IMR-90 (cell line): ENCODE measurements at regions not wholly inside any gene's neighbourhood (a gene's known extent, or its start where the extent isn't known, plus 50 kb on each side); places are given as distances from the start of the nearest gene placed in this dataset.

Experiments used
- ATAC-seq: fragments of 200-7000 bp; cut with Tn5 transposase; 2 replicates; pipeline ENCODE4 v1.9.1; 2020; ENCODE audit warnings: low read depth, mild to moderate bottlenecking, moderate library complexity
- BruUV-seq: library from RNA; stranded (reverse); fragments of 400-500 nt; replicated peaks from 2 replicates; lab custom pipeline; 2021; lab: Mats Ljungman, UMichigan
- CTCF ChIA-PET: fragments of 300-600 bp; formaldehyde crosslinking; extraction: SDS; loops from one replicate; lab custom pipeline; 2021; ENCODE audit warnings: antibody characterized with exemption; lab: Yijun Ruan, JAX
- POLR2A ChIA-PET: fragments of 300-600 bp; sonication (Branson Sonifier 250); formaldehyde crosslinking; loops from one replicate; lab custom pipeline; 2022; ENCODE audit warnings: antibody characterized with exemption; ENCODE audit not compliant: unreplicated experiment; lab: Charles Lee
- DNase-seq: peaks from one replicate; pipeline ENCODE4 v3.0.0; 2013
- H2AFZ ChIP-seq: replicated peaks from 2 replicates; pipeline ENCODE3; 2013; ENCODE audit warnings: low read length, mild to moderate bottlenecking; ENCODE audit not compliant: poor library complexity
- H2AK5ac ChIP-seq: 2 replicates; pipeline ENCODE4 v1.6.1; 2013; ENCODE audit warnings: low read depth, low read length, inconsistent platforms
- H2AK9ac ChIP-seq: replicated peaks from 2 replicates; pipeline ENCODE3; 2013; ENCODE audit warnings: mild to moderate bottlenecking, low read depth, low read length, moderate library complexity; ENCODE audit not compliant: poor library complexity
- H2BK120ac ChIP-seq: 2 replicates; pipeline ENCODE4 v1.6.1; 2013; ENCODE audit warnings: low read depth, low read length, inconsistent platforms
- H2BK15ac ChIP-seq: 3 replicates; pipeline ENCODE4 v1.6.1; 2013; ENCODE audit warnings: low read depth, low read length, inconsistent platforms
- H2BK20ac ChIP-seq: 2 replicates; pipeline ENCODE4 v1.6.1; 2013; ENCODE audit warnings: low read depth, mild to moderate bottlenecking, inconsistent platforms, low read length, moderate library complexity
- H2BK5ac ChIP-seq: 2 replicates; pipeline ENCODE4 v1.6.1; 2013; ENCODE audit warnings: mild to moderate bottlenecking, low read depth, low read length, inconsistent platforms; ENCODE audit not compliant: poor library complexity, severe bottlenecking
- H3K14ac ChIP-seq: replicated peaks from 2 replicates; pipeline ENCODE4 v1.6.1; 2013; ENCODE audit warnings: low read depth, low read length, inconsistent platforms
- H3K18ac ChIP-seq: 2 replicates; pipeline ENCODE4 v1.6.1; 2013; ENCODE audit warnings: low read depth, low read length, control low read depth
- H3K23ac ChIP-seq: 2 replicates; pipeline ENCODE4 v1.6.1; 2013; ENCODE audit warnings: low read depth, low read length, inconsistent platforms
- H3K27ac ChIP-seq: 2 replicates; pipeline ENCODE4 v1.5.1; 2013; ENCODE audit warnings: mild to moderate bottlenecking, control low read depth, low read length; ENCODE audit not compliant: insufficient read depth
- H3K27me3 ChIP-seq: 2 replicates; pipeline ENCODE4 v1.6.1; 2013; ENCODE audit warnings: low read length; ENCODE audit not compliant: control insufficient read depth, insufficient read depth
- H3K36me3 ChIP-seq: 2 replicates; pipeline ENCODE4 v1.6.1; 2013; ENCODE audit warnings: low read length, mixed read lengths; ENCODE audit not compliant: control insufficient read depth, insufficient read depth
- H3K4ac ChIP-seq: 2 replicates; pipeline ENCODE4 v1.6.1; 2013; ENCODE audit warnings: low read depth, low read length, inconsistent platforms
- H3K4me1 ChIP-seq: 2 replicates; pipeline ENCODE4 v1.6.1; 2013; ENCODE audit warnings: low read length, mixed read lengths; ENCODE audit not compliant: control insufficient read depth, insufficient read depth
- H3K4me2 ChIP-seq: 2 replicates; pipeline ENCODE4 v1.6.1; 2013; ENCODE audit warnings: low read depth, mild to moderate bottlenecking, control low read depth, low read length, moderate library complexity
- H3K4me3 ChIP-seq: 2 replicates; pipeline ENCODE4 v1.5.1; 2013; ENCODE audit warnings: low read depth, mild to moderate bottlenecking, control low read depth, low read length, moderate library complexity; ENCODE audit not compliant: insufficient read depth
- H3K56ac ChIP-seq: 2 replicates; pipeline ENCODE4 v1.6.1; 2013; ENCODE audit warnings: low read length, inconsistent platforms; ENCODE audit not compliant: insufficient read depth; ENCODE audit errors: extremely low read depth
- H3K79me1 ChIP-seq, 2 experiments: 2 replicates each; pipeline ENCODE4 v1.6.1; 2013; ENCODE audit warnings: low read length in 2 of 2, inconsistent platforms in 1 of 2, low read depth in 1 of 2
- H3K9ac ChIP-seq: 2 replicates; pipeline ENCODE4 v1.6.1; 2013; ENCODE audit warnings: low read depth, low read length, control low read depth
- H3K9me1 ChIP-seq: 2 replicates; pipeline ENCODE4 v1.6.1; 2013; ENCODE audit warnings: low read length, inconsistent platforms; ENCODE audit not compliant: insufficient read depth
- H3K9me3 ChIP-seq: 2 replicates; pipeline ENCODE4 v1.6.1; 2013; ENCODE audit warnings: low read length; ENCODE audit not compliant: control insufficient read depth, insufficient read depth
- H4K20me1 ChIP-seq: 2 replicates; pipeline ENCODE4 v1.6.1; 2013; ENCODE audit warnings: low read length, inconsistent platforms; ENCODE audit not compliant: insufficient read depth
- H4K5ac ChIP-seq: 2 replicates; pipeline ENCODE4 v1.6.1; 2013; ENCODE audit warnings: mild to moderate bottlenecking, low read depth, low read length, control low read depth
- H4K8ac ChIP-seq, 2 experiments: 2 replicates each; pipeline ENCODE4 v1.6.1; 2013; ENCODE audit warnings: low read depth in 2 of 2, low read length in 2 of 2, control low read depth in 1 of 2, inconsistent platforms in 1 of 2
- H4K91ac ChIP-seq: 2 replicates; pipeline ENCODE4 v1.6.1; 2013; ENCODE audit warnings: low read depth, low read length, inconsistent platforms; ENCODE audit not compliant: insufficient read depth
- BHLHE40 ChIP-seq: fragments of 150-350 bp; IDR thresholded peaks from 2 replicates; pipeline ENCODE4 v1.6.1; 2016; ENCODE audit warnings: mild to moderate bottlenecking, low read depth, low read length
- CEBPB ChIP-seq: IDR thresholded peaks from 2 replicates; pipeline ENCODE4 v1.6.1; 2012; ENCODE audit warnings: low read depth, low read length, improper control_type of control experiment
- CHD1 ChIP-seq: IDR thresholded peaks from 2 replicates; pipeline ENCODE4 v1.6.1; 2012; ENCODE audit warnings: low read depth, low read length, improper control_type of control experiment
- FOS ChIP-seq: fragments of 150-350 bp; IDR thresholded peaks from 2 replicates; pipeline ENCODE4 v1.6.1; 2016; ENCODE audit warnings: low read depth, low read length
- MAFK ChIP-seq: IDR thresholded peaks from 2 replicates; pipeline ENCODE4 v1.6.1; 2012; ENCODE audit warnings: low read depth, low read length, improper control_type of control experiment
- MAZ ChIP-seq: IDR thresholded peaks from 2 replicates; pipeline ENCODE4 v1.6.1; 2012; ENCODE audit warnings: low read depth, mild to moderate bottlenecking, low read length, improper control_type of control experiment, moderate library complexity, borderline replicate concordance
- MXI1 ChIP-seq: IDR thresholded peaks from 2 replicates; pipeline ENCODE4 v1.6.1; 2012; ENCODE audit warnings: low read depth, mild to moderate bottlenecking, low read length, moderate library complexity, borderline replicate concordance
- NFE2L2 ChIP-seq: fragments of 150-350 bp; IDR thresholded peaks from 2 replicates; pipeline ENCODE4 v1.6.1; 2016; ENCODE audit warnings: low read depth, mild to moderate bottlenecking, low read length
- POLR2A ChIP-seq: IDR thresholded peaks from 2 replicates; pipeline ENCODE4 v1.6.1; 2012; ENCODE audit warnings: mild to moderate bottlenecking, low read depth, low read length
- RAD21 ChIP-seq: IDR thresholded peaks from 2 replicates; pipeline ENCODE4 v1.6.1; 2012; ENCODE audit warnings: low read length, improper control_type of control experiment
- RCOR1 ChIP-seq: IDR thresholded peaks from 2 replicates; pipeline ENCODE4 v1.6.1; 2012; ENCODE audit warnings: mild to moderate bottlenecking, low read length, improper control_type of control experiment; ENCODE audit not compliant: insufficient replicate concordance
- RFX5 ChIP-seq: IDR thresholded peaks from 2 replicates; pipeline ENCODE4 v1.8.0; 2012; ENCODE audit warnings: low read depth, mild to moderate bottlenecking, low read length, moderate library complexity
- SMC3 ChIP-seq: fragments of 150-350 bp; IDR thresholded peaks from 2 replicates; pipeline ENCODE4 v1.6.1; 2016; ENCODE audit warnings: low read depth, mild to moderate bottlenecking, antibody characterized with exemption, low read length, moderate library complexity
- WGBS, 2 experiments: methylation state at CpG; one replicate each; pipeline versions ENCODE4 v1.1.5 to v1.1.7; 2013; ENCODE audit warnings: missing lambda C conversion rate in 2 of 2; ENCODE audit not compliant: insufficient read length in 1 of 2; ENCODE audit errors: extremely low coverage in 2 of 2; 5-methylcytosine and 5-hydroxymethylcytosine counted together
- dilution Hi-C: fragments of 300-500 bp; cut with HindIII; formaldehyde crosslinking; loops from one replicate; pipeline ENCODE4 v1.14.3; 2018; ENCODE audit warnings: low sequenced_read_pairs; ENCODE audit not compliant: unreplicated experiment
- in situ Hi-C: fragments of 300-500 bp; cut with MboI; formaldehyde crosslinking; loops from 3 replicates; pipeline ENCODE4 v1.14.3; 2019; ENCODE audit warnings: low sequenced_read_pairs, inconsistent platforms, mixed read lengths
- intact Hi-C: fragments of 100-400 bp; cut with micrococcal nuclease; formaldehyde crosslinking; loops from 2 replicates; pipeline ENCODE4 v1.10.0; 2022
- TF ChIP-seq, protein P1 (sequence below): conservative IDR thresholded peaks from 2 replicates; pipeline ENCODE4 v1.5.1; 2012; ENCODE audit warnings: mild to moderate bottlenecking, low read depth, low read length, improper control_type of control experiment
- TF ChIP-seq, protein P2 (sequence below): fragments of 150-350 bp; IDR thresholded peaks from 2 replicates; pipeline ENCODE4 v1.6.1; 2016; ENCODE audit warnings: low read depth, mild to moderate bottlenecking, low read length, moderate library complexity, borderline replicate concordance
- TF ChIP-seq, protein P3 (sequence below): fragments of 150-350 bp; IDR thresholded peaks from 2 replicates; pipeline ENCODE4 v1.6.1; 2017; ENCODE audit warnings: mild to moderate bottlenecking, antibody characterized with exemption, low read length, low read depth

DNA sequence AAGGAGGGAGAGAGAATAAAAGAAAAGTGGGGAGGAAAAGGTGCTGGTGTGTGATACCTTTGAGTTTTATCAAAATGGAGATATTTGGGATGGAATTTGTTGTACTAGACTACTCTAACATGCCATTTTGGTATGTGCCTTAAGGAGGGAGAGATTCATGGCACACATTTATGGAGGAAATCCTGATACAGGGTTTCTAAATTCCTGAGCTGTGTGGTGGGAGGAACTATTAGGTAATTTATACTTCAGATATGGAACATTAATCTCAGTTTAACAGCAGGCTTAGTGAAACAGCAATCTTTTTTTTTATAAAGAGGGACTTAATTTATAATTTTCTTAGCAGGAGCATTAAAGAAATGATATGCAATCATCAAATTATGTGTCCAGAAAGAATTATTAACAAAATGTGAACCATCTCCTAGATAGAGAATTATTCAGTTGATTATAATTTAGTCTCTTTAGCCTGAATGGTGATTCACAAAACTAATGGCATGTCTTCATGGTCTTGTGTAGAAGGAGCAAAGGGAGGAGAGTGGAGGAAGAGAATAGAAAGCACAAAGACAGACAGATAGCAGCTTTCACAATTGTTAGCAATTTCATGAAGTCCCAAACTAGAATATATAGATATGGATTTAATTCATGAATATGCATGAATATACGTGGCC is 301.6 kb downstream of the HLX start:
- ChIA-PET CTCF (no interaction called here), POLR2A (no interaction called here)
- Histone ChIP-seq H4K91ac (no peak overlapping the region), H3K79me1 (no peaks in the 10 kb centered on the region), H2AK9ac (no peak overlapping the region), H2BK15ac (no peak overlapping the region), H3K14ac (no peak overlapping the region), H2BK120ac (no peak overlapping the region), H4K5ac (no peak overlapping the region), H3K56ac (no peak overlapping the region), H2AK5ac (no peak overlapping the region), H4K20me1 (no peaks in the 10 kb centered on the region), H2AFZ (no peak overlapping the region), H2BK20ac (no peak overlapping the region), H2BK5ac (no peak overlapping the region), H3K4me1 (no peaks in the 10 kb centered on the region), H3K4me3 (no peak overlapping the region), H3K9ac (no peak overlapping the region), H3K27me3 (no peaks in the 10 kb centered on the region; the same call in 1 of the 2 replicates), H3K18ac (no peak overlapping the region), H3K4ac (no peak overlapping the region), H3K27ac (no peak overlapping the region), H3K4me2 (no peak overlapping the region), H3K36me3 (no peaks in the 10 kb centered on the region), H4K8ac (no peak overlapping the region), H3K23ac (no peak overlapping the region), H3K9me3 (no peaks in the 10 kb centered on the region), H3K9me1 (no peaks in the 10 kb centered on the region)
- no peak for ATAC-seq
- no peak for TF ChIP-seq MXI1
- TF ChIP-seq NFE2L2: no peak
- TF ChIP-seq MAZ: no peak
- TF ChIP-seq, protein P1, sequence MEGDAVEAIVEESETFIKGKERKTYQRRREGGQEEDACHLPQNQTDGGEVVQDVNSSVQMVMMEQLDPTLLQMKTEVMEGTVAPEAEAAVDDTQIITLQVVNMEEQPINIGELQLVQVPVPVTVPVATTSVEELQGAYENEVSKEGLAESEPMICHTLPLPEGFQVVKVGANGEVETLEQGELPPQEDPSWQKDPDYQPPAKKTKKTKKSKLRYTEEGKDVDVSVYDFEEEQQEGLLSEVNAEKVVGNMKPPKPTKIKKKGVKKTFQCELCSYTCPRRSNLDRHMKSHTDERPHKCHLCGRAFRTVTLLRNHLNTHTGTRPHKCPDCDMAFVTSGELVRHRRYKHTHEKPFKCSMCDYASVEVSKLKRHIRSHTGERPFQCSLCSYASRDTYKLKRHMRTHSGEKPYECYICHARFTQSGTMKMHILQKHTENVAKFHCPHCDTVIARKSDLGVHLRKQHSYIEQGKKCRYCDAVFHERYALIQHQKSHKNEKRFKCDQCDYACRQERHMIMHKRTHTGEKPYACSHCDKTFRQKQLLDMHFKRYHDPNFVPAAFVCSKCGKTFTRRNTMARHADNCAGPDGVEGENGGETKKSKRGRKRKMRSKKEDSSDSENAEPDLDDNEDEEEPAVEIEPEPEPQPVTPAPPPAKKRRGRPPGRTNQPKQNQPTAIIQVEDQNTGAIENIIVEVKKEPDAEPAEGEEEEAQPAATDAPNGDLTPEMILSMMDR: no peak
- TF ChIP-seq, protein P2, sequence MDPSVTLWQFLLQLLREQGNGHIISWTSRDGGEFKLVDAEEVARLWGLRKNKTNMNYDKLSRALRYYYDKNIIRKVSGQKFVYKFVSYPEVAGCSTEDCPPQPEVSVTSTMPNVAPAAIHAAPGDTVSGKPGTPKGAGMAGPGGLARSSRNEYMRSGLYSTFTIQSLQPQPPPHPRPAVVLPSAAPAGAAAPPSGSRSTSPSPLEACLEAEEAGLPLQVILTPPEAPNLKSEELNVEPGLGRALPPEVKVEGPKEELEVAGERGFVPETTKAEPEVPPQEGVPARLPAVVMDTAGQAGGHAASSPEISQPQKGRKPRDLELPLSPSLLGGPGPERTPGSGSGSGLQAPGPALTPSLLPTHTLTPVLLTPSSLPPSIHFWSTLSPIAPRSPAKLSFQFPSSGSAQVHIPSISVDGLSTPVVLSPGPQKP: no peak
- no peak for TF ChIP-seq POLR2A
- no peak for TF ChIP-seq CEBPB
- TF ChIP-seq RAD21: no peak
- TF ChIP-seq CHD1: no peak
- TF ChIP-seq FOS: no peak
- no peak for TF ChIP-seq BHLHE40
- no peak for TF ChIP-seq SMC3
- TF ChIP-seq MAFK: no peak
- no peak for TF ChIP-seq RCOR1
- TF ChIP-seq RFX5: no peak
- TF ChIP-seq, protein P3, sequence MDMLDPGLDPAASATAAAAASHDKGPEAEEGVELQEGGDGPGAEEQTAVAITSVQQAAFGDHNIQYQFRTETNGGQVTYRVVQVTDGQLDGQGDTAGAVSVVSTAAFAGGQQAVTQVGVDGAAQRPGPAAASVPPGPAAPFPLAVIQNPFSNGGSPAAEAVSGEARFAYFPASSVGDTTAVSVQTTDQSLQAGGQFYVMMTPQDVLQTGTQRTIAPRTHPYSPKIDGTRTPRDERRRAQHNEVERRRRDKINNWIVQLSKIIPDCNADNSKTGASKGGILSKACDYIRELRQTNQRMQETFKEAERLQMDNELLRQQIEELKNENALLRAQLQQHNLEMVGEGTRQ: no peak
- DNase-seq: no peak
- BruUV-seq: no TSS peak
- in situ Hi-C loops (no loop called here), intact Hi-C loops (no loop called here), dilution Hi-C loops (no loop called here)
- no CpG with 5 or more reads among the region's 1 CpG for WGBS, 2 experiments
